Uterus (tissue), 2 donors: ENCODE measurements at regions not wholly inside any gene's neighbourhood (a gene's known extent, or its start where the extent isn't known, plus 50 kb on each side); places are given as distances from the start of the nearest gene placed in this dataset.

Source experiments
- CTCF ChIP-seq, 4 experiments: fragments of 200-600 bp in 2 of 4; fragments of 450-650 bp in 2 of 4; sonication (generic) in 2 of 4; IDR thresholded peaks; one replicate each; pipeline ENCODE4 v1.5.1; 2016 to 2019; ENCODE audit warnings: antibody characterized with exemption in 4 of 4, mild to moderate bottlenecking in 2 of 4, moderate library complexity in 1 of 4
- POLR2A ChIP-seq, 2 donors: fragments of 450-650 bp; IDR thresholded peaks; one replicate each; pipeline ENCODE4 v1.6.1; 2016; ENCODE audit warnings: antibody characterized with exemption in 2 of 2, mild to moderate bottlenecking in 1 of 2, moderate library complexity in 1 of 2

- TF ChIP-seq CTCF (IDR thresholded peaks at IDR 0.05) (no peak), POLR2A (IDR thresholded peaks at IDR 0.05) (no peak)
Observed at GRCh38 chr2:71833855-71834560, 313.7 kb downstream of the CYP26B1 start.
